ENCODE measurements at regions not wholly inside any gene's neighbourhood (a gene's known extent, or its start where the extent isn't known, plus 50 kb on each side); places are given as distances from the start of the nearest gene placed in this dataset.

DNA sequence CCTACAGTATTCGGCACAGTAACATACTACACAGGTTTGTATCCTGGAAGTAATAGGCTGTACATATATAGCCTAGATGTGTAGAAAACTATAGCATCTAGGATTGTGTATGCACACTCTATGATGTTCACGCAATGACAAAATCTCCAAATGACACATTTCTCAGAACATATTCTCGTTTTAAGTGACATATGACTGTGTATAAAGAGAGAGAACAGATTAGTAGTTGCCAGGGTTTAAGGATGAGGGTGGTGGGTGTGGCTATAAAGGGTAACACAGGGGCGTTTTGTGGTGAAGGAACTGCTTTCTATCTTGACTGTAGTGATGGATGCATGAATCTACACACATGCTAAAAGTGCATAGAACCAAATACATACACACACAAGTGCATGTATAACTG is 101.2 kb downstream of the ARL4A start:
- H4K20me1 ChIP-seq (replicated peaks; ENCODE audit: control insufficient read depth, extremely low read depth, insufficient read depth, low read length) = no peaks in the 10 kb centered on the region
- no TSS peak for BruUV-seq (replicated peaks)
- H3K4me1 ChIP-seq (ENCODE audit: control insufficient read depth, extremely low read depth, insufficient read depth, low read length) = no peaks in the 10 kb centered on the region
- dilution Hi-C loops (cut with MboI; ENCODE audit: extremely low pct_ligation_motif_present, low sequenced_read_pairs) = no loop called here
- no peak overlapping the region for H3K9ac ChIP-seq (replicated peaks; ENCODE audit: extremely low read depth, insufficient read depth, low read length)
- H3K27me3 ChIP-seq (ENCODE audit: control insufficient read depth in 2 of 2, insufficient read depth in 2 of 2, low read length in 2 of 2) = no peaks in the 10 kb centered on the region
- FAIRE-seq (no peak), DNase-seq (ENCODE audit: low read depth, low spot score) (no peak)
- no peaks in the 10 kb centered on the region for H3K36me3 ChIP-seq (ENCODE audit: control insufficient read depth in 2 of 2, extremely low read depth in 1 of 2, insufficient read depth in 2 of 2, low read length in 2 of 2)
- H3K27ac ChIP-seq (ENCODE audit: insufficient read depth, low read depth, low read length) = no peak overlapping the region
- TF ChIP-seq, protein P1, sequence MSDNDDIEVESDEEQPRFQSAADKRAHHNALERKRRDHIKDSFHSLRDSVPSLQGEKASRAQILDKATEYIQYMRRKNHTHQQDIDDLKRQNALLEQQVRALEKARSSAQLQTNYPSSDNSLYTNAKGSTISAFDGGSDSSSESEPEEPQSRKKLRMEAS (IDR thresholded peaks at IDR 0.05; ENCODE audit: insufficient read depth, insufficient read length) = no peak
- TF ChIP-seq MYC (IDR thresholded peaks at IDR 0.05; ENCODE audit: low read depth, low read length) = no peak
- no peak for TF ChIP-seq GATA2 (IDR thresholded peaks at IDR 0.05; ENCODE audit: insufficient read depth, insufficient read length, low read depth, low read length)
- TF ChIP-seq EZH2 (IDR thresholded peaks at IDR 0.05; ENCODE audit: borderline replicate concordance, low read depth, low read length, severe bottlenecking) = no peak
- TF ChIP-seq, protein P2, sequence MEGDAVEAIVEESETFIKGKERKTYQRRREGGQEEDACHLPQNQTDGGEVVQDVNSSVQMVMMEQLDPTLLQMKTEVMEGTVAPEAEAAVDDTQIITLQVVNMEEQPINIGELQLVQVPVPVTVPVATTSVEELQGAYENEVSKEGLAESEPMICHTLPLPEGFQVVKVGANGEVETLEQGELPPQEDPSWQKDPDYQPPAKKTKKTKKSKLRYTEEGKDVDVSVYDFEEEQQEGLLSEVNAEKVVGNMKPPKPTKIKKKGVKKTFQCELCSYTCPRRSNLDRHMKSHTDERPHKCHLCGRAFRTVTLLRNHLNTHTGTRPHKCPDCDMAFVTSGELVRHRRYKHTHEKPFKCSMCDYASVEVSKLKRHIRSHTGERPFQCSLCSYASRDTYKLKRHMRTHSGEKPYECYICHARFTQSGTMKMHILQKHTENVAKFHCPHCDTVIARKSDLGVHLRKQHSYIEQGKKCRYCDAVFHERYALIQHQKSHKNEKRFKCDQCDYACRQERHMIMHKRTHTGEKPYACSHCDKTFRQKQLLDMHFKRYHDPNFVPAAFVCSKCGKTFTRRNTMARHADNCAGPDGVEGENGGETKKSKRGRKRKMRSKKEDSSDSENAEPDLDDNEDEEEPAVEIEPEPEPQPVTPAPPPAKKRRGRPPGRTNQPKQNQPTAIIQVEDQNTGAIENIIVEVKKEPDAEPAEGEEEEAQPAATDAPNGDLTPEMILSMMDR (IDR thresholded peaks at IDR 0.05; ENCODE audit: extremely low read depth in 1 of 2, insufficient read depth in 1 of 2, low read depth in 1 of 2, low read length in 2 of 2) = no peak
- TF ChIP-seq POLR2AphosphoS5 (IDR thresholded peaks at IDR 0.05; ENCODE audit: insufficient read depth, low read depth, low read length) = no peak
- TF ChIP-seq POLR2A (IDR thresholded peaks at IDR 0.05; ENCODE audit: low read depth, low read length) = no peak
- no peak for TF ChIP-seq JUN (IDR thresholded peaks at IDR 0.05; ENCODE audit: borderline replicate concordance, insufficient read depth, insufficient read length, low read depth)
- TF ChIP-seq FOS (IDR thresholded peaks at IDR 0.05; ENCODE audit: borderline replicate concordance, insufficient read depth, low read length) = no peak
- no peaks in the 10 kb centered on the region for H3K9me1 ChIP-seq (replicated peaks; ENCODE audit: control insufficient read depth, extremely low read depth, insufficient read depth, low read length)
- H3K4me2 ChIP-seq (ENCODE audit: insufficient read depth, low read length) = no peak overlapping the region
- H2AFZ ChIP-seq (ENCODE audit: low read depth, low read length) = no peak overlapping the region
- no peaks in the 10 kb centered on the region for H3K79me2 ChIP-seq (ENCODE audit: control insufficient read depth, insufficient read depth, low read length)
- POLR2A ChIA-PET = no interaction called here
- CTCF ChIA-PET = interaction anchor here (0.9 to 1.2 kb wide), 2 partner anchors 12 to 101 kb away, joined by 3 read pairs; partner anchors contain the start of gene ARL4A
- H3K4me3 ChIP-seq (replicated peaks in 1 of 3; ENCODE audit: insufficient read depth in 1 of 3, low read depth in 1 of 3, low read length in 3 of 3) = no peak overlapping the region
- intact Hi-C loops (cut with micrococcal nuclease) = no loop called here
- H3K9me3 ChIP-seq (replicated peaks; ENCODE audit: control insufficient read depth, insufficient read depth, low read length) = no peaks in the 10 kb centered on the region

Data from endothelial cell of umbilical vein (primary cell).